ENCODE measurements at regions not wholly inside any gene's neighbourhood (a gene's known extent, or its start where the extent isn't known, plus 50 kb on each side); places are given as distances from the start of the nearest gene placed in this dataset.

DNA sequence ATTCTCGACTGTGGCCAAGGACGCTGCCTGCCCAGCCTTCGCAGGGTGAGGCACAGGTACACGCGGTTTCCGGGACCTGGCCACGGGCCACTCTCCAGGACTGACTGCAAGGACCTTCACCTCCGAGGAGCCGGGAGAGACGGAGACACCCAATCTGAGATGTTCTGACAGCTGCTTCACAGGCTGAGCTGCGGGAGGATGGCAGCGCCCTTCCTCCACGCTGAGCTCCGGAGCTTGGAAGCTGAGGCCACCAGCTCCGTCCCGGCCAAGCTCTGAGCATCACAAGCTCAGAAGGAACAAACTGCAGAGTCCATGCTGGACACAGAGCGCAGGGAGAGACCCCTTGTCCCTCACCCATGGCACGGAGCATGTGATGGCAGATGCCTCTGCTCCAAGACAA lies 71.1 kb upstream of the CTDP1 start:
- TF ChIP-seq, protein P1, sequence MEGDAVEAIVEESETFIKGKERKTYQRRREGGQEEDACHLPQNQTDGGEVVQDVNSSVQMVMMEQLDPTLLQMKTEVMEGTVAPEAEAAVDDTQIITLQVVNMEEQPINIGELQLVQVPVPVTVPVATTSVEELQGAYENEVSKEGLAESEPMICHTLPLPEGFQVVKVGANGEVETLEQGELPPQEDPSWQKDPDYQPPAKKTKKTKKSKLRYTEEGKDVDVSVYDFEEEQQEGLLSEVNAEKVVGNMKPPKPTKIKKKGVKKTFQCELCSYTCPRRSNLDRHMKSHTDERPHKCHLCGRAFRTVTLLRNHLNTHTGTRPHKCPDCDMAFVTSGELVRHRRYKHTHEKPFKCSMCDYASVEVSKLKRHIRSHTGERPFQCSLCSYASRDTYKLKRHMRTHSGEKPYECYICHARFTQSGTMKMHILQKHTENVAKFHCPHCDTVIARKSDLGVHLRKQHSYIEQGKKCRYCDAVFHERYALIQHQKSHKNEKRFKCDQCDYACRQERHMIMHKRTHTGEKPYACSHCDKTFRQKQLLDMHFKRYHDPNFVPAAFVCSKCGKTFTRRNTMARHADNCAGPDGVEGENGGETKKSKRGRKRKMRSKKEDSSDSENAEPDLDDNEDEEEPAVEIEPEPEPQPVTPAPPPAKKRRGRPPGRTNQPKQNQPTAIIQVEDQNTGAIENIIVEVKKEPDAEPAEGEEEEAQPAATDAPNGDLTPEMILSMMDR (conservative IDR thresholded peaks at IDR 0.05; ENCODE audit: low read depth, low read length), result no peak
- TF ChIP-seq EZH2 (IDR thresholded peaks at IDR 0.05; ENCODE audit: borderline replicate concordance, low read depth, low read length, poor library complexity, severe bottlenecking), result no peak
